Fibroblast of lung (primary cell): ENCODE measurements at regions not wholly inside any gene's neighbourhood (a gene's known extent, or its start where the extent isn't known, plus 50 kb on each side); places are given as distances from the start of the nearest gene placed in this dataset.

Source experiments
- CTCF ChIP-seq, 2 donors: IDR thresholded peaks in 1 of 2; conservative IDR thresholded peaks in 1 of 2; 1 replicate in 1 of 2; 2 replicates in 1 of 2; pipeline ENCODE4 v1.5.1; 2011 to 2012; ENCODE audit warnings: low read length in 2 of 2, control low read depth in 1 of 2, inconsistent platforms in 1 of 2, low read depth in 1 of 2, mild to moderate bottlenecking in 1 of 2
- EZH2 ChIP-seq: IDR thresholded peaks from 2 replicates; pipeline ENCODE4 v1.5.1; 2012; ENCODE audit warnings: low read length, control low read depth, mild to moderate bottlenecking; ENCODE audit errors: missing control alignments

DNA sequence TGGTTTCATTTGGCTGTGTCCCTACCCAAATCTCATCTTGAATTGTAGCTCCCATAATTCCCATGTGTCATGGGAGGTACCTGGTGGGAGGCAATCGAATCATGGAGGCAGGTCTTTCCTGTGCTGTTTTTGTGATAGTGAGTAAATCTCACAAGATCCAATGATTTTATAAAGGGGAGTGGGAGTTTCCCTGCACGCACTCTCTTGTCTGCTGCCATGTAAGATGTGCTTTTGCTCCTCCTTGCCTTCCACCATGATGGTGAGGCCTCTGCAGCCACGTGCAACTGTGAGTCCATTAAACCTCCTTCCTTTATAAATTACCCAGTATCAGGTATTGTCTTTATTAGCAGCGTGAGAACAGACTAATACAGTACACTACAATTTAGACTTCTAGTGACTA is 67.5 kb upstream of the LINC01488 start:
- no peak for TF ChIP-seq CTCF (conservative IDR thresholded peaks at IDR 0.05 in 1 of 2, IDR thresholded peaks at IDR 0.05 in 1 of 2; ENCODE audit: low read depth in 1 of 2, low read length in 2 of 2)
- TF ChIP-seq EZH2: no peak
